HepG2 (cell line): ENCODE measurements at regions not wholly inside any gene's neighbourhood (a gene's known extent, or its start where the extent isn't known, plus 50 kb on each side); places are given as distances from the start of the nearest gene placed in this dataset.

Source experiments
- ATAC-seq: fragments of 200-7000 bp; cut with Tn5 transposase; 3 replicates; pipeline ENCODE4 v1.9.1; 2020; ENCODE audit warnings: mild to moderate bottlenecking, moderate library complexity
- BruUV-seq: library from RNA; stranded (reverse); fragments of 400-500 nt; replicated peaks from 2 replicates; lab custom pipeline; 2021; lab: Mats Ljungman, UMichigan
- CTCF ChIA-PET: fragments of 300-600 bp; formaldehyde crosslinking; extraction: SDS; loops from one replicate; lab custom pipeline; 2021; ENCODE audit warnings: low total read pairs, inconsistent platforms, low intra/inter-chr PET ratio; lab: Yijun Ruan, JAX
- POLR2A ChIA-PET: fragments of 350-600 bp; sonication (Branson Sonifier 250); formaldehyde crosslinking; loops from one replicate; lab custom pipeline; 2020; ENCODE audit warnings: antibody characterized with exemption, inconsistent platforms; lab: Yijun Ruan, JAX
- DNase-seq: peaks from one replicate; pipeline ENCODE4 v3.0.0-alpha.2; 2015; ENCODE audit warnings: low spot score
- FAIRE-seq: peaks from 3 replicates; lab custom pipeline; 2011; peaks lifted over from hg19 to GRCh38; lab: Jason Lieb, UNC
- H2AFZ ChIP-seq: one replicate; pipeline ENCODE4 v1.6.1; 2011; ENCODE audit warnings: low read length, inconsistent platforms
- H3K27ac ChIP-seq: fragments of 300-600 bp; 3 replicates; pipeline ENCODE4 v1.8.0; 2011; ENCODE audit warnings: mixed run types, mild to moderate bottlenecking, mixed read lengths, low read length, inconsistent platforms; ENCODE audit not compliant: insufficient read depth; ENCODE audit errors: extremely low read length
- H3K27me3 ChIP-seq, 2 experiments: fragments of 200-600 bp in 1 of 2; 2 replicates in 1 of 2; 3 replicates in 1 of 2; pipeline versions ENCODE4 v1.6.0 to v1.8.0; 2011; ENCODE audit warnings: low read length in 2 of 2, mild to moderate bottlenecking in 2 of 2, moderate library complexity in 2 of 2, inconsistent platforms in 1 of 2; ENCODE audit not compliant: insufficient read depth in 2 of 2, control insufficient read depth in 1 of 2
- H3K36me3 ChIP-seq, 2 experiments: fragments of 200-600 bp in 1 of 2; replicated peaks in 1 of 2; 2 replicates in 1 of 2; 3 replicates in 1 of 2; pipeline versions ENCODE4 v1.5.1 to v1.8.0; 2011; ENCODE audit warnings: low read length in 2 of 2, inconsistent platforms in 1 of 2; ENCODE audit not compliant: insufficient read depth in 2 of 2, control insufficient read depth in 1 of 2
- H3K4me1 ChIP-seq: 2 replicates; pipeline ENCODE4 v1.5.1; 2012; ENCODE audit warnings: low read length, inconsistent platforms; ENCODE audit not compliant: insufficient read depth
- H3K4me2 ChIP-seq: 2 replicates; pipeline ENCODE4 v1.6.0; 2011; ENCODE audit warnings: low read depth, low read length, inconsistent platforms
- H3K4me3 ChIP-seq, 3 experiments: fragments of 200-600 bp in 1 of 3; sonication (generic), shearing (Covaris generic) in 1 of 3; replicated peaks in 1 of 3; 2 replicates each; pipeline ENCODE4 v1.5.1; 2011 to 2016; ENCODE audit warnings: low read length in 3 of 3, inconsistent platforms in 2 of 3, low read depth in 2 of 3, mild to moderate bottlenecking in 2 of 3, control low read depth in 1 of 3, mixed read lengths in 1 of 3; ENCODE audit not compliant: insufficient read depth in 1 of 3
- H3K79me2 ChIP-seq: one replicate; pipeline ENCODE4 v1.6.1; 2011; ENCODE audit warnings: low read length, inconsistent platforms; ENCODE audit not compliant: insufficient read depth
- H3K9ac ChIP-seq: 2 replicates; pipeline ENCODE4 v1.6.0; 2011; ENCODE audit warnings: mild to moderate bottlenecking, low read depth, low read length, inconsistent platforms; ENCODE audit not compliant: insufficient read depth
- H3K9me3 ChIP-seq: 2 replicates; pipeline ENCODE4 v1.5.1; 2012; ENCODE audit warnings: mild to moderate bottlenecking, low read length
- H4K20me1 ChIP-seq: 2 replicates; pipeline ENCODE4 v1.6.0; 2011; ENCODE audit warnings: inconsistent platforms, mild to moderate bottlenecking, low read length, moderate library complexity; ENCODE audit not compliant: insufficient read depth
- HNRNPUL1 ChIP-seq: fragments of 200-400 bp; formaldehyde crosslinking; IDR thresholded peaks from 2 replicates; pipeline ENCODE4 v1.6.1; 2017; ENCODE audit warnings: low read depth, mild to moderate bottlenecking, low read length, moderate library complexity
- KLF16 ChIP-seq, 2 experiments: sonication (generic) in 1 of 2; formaldehyde crosslinking in 1 of 2; IDR thresholded peaks; 2 replicates each; pipeline versions ENCODE4 v1.6.1 to v1.8.0; 2016 to 2023; ENCODE audit warnings: missing genetic modification reagents in 2 of 2, missing compliant biosample characterization in 1 of 2
- RAD51 ChIP-seq: fragments of 450-650 bp; IDR thresholded peaks from 2 replicates; pipeline ENCODE4 v1.6.1; 2016; ENCODE audit warnings: borderline replicate concordance
- USF2 ChIP-seq, 2 experiments: sonication (generic) in 1 of 2; formaldehyde crosslinking in 1 of 2; IDR thresholded peaks; 2 replicates each; pipeline versions ENCODE4 v1.5.1 to v1.6.1; 2011 to 2020; ENCODE audit warnings: borderline replicate concordance in 1 of 2, low read depth in 1 of 2, low read length in 1 of 2, mild to moderate bottlenecking in 1 of 2, missing genetic modification reagents in 1 of 2, moderate library complexity in 1 of 2
- ZBTB37 ChIP-seq: sonication (generic); formaldehyde crosslinking; IDR thresholded peaks from 2 replicates; pipeline ENCODE4 v1.4.0; 2020; ENCODE audit warnings: mild to moderate bottlenecking, missing genetic modification reagents
- ZMAT3 ChIP-seq: sonication (generic); formaldehyde crosslinking; conservative IDR thresholded peaks from 2 replicates; pipeline ENCODE4 v1.7.0; 2021; ENCODE audit warnings: missing genetic modification reagents
- ZNF7 ChIP-seq: IDR thresholded peaks from 2 replicates; pipeline ENCODE4 v1.6.1; 2016; ENCODE audit warnings: missing biosample characterization, missing genetic modification reagents
- ZNF75D ChIP-seq: sonication (generic); formaldehyde crosslinking; IDR thresholded peaks from 2 replicates; pipeline ENCODE4 v1.8.1; 2023; ENCODE audit warnings: missing genetic modification reagents, mild to moderate bottlenecking, borderline replicate concordance
- WGBS: methylation state at CpG from one replicate; pipeline ENCODE4 v1.1.6; 2017; ENCODE audit warnings: low lambda C conversion rate; 5-methylcytosine and 5-hydroxymethylcytosine counted together
- in situ Hi-C: cut with HindIII; loops from 2 replicates; pipeline ENCODE4 v1.10.0; 2017; ENCODE audit warnings: low pct_unique_long_range_greater_than_20kb; ENCODE audit not compliant: extremely low pct_ligation_motif_present
- intact Hi-C: fragments of 100-400 bp; cut with micrococcal nuclease; formaldehyde crosslinking; loops from one replicate; pipeline ENCODE4 v1.10.0; 2022; ENCODE audit not compliant: unreplicated experiment

GRCh38 chr10:117927871-117928270 is 118.9 kb downstream of the RAB11FIP2 start:
- intact Hi-C loops (loop anchor here (2.0 kb wide), 1 partner anchor 179 kb away; no protein-coding TSS in a partner anchor), in situ Hi-C loops (no loop called here)
- Histone ChIP-seq H3K27me3 (no peaks in the 10 kb centered on the region; a peak in 1 of 5 replicates), H3K4me1 (no peaks in the 10 kb centered on the region), H3K9me3 (no peaks in the 10 kb centered on the region), H3K27ac (no peak overlapping the region), H3K36me3 (no peaks in the 10 kb centered on the region), H2AFZ (no peak overlapping the region), H3K9ac (no peak overlapping the region), H3K4me3 (no peak overlapping the region), H4K20me1 (no peaks in the 10 kb centered on the region), H3K4me2 (no peak overlapping the region), H3K79me2 (no peaks in the 10 kb centered on the region)
- TF ChIP-seq ZNF75D (CRISPR knock-in tag) (no peak), HNRNPUL1 (no peak), RAD51 (peak; percentile 76), ZNF7 (no peak), USF2 (IDR thresholded peaks at IDR 0.05; ENCODE audit: low read depth, low read length) (peak; percentile 55; the same call in 1 of the 2 replicates), USF2 (CRISPR knock-in tag; IDR thresholded peaks at IDR 0.05; ENCODE audit: borderline replicate concordance) (no peak), KLF16 (CRISPR knock-in tag; IDR thresholded peaks at IDR 0.05) (no peak), ZMAT3 (no peak), ZBTB37 (CRISPR knock-in tag) (no peak)
- CTCF ChIA-PET: no interaction called here
- WGBS: 15% methylated on average over 4 of the region's 4 CpGs
- BruUV-seq: no TSS peak
- DNase-seq (no peak), FAIRE-seq (no peak), ATAC-seq (no peak)
- POLR2A ChIA-PET: no interaction called here
